Vagina (tissue), 2 donors: ENCODE measurements at regions not wholly inside any gene's neighbourhood (a gene's known extent, or its start where the extent isn't known, plus 50 kb on each side); places are given as distances from the start of the nearest gene placed in this dataset.

Experiments used
- POLR2AphosphoS5 ChIP-seq, 2 donors: sonication (generic); formaldehyde crosslinking; IDR thresholded peaks; one replicate each; pipeline ENCODE4 v1.9.0; 2017; ENCODE audit warnings: antibody characterized with exemption in 2 of 2, mild to moderate bottlenecking in 2 of 2, low read depth in 1 of 2; ENCODE audit not compliant: insufficient read depth in 1 of 2
- TF ChIP-seq, protein P1 (sequence below), 3 experiments: fragments of 450-650 bp in 2 of 3; fragments of 200-600 bp in 1 of 3; sonication (generic) in 1 of 3; IDR thresholded peaks; one replicate each; pipeline ENCODE4 v1.5.1; 2017 to 2019; ENCODE audit warnings: antibody characterized with exemption in 3 of 3, mild to moderate bottlenecking in 2 of 3, moderate library complexity in 2 of 3

DNA sequence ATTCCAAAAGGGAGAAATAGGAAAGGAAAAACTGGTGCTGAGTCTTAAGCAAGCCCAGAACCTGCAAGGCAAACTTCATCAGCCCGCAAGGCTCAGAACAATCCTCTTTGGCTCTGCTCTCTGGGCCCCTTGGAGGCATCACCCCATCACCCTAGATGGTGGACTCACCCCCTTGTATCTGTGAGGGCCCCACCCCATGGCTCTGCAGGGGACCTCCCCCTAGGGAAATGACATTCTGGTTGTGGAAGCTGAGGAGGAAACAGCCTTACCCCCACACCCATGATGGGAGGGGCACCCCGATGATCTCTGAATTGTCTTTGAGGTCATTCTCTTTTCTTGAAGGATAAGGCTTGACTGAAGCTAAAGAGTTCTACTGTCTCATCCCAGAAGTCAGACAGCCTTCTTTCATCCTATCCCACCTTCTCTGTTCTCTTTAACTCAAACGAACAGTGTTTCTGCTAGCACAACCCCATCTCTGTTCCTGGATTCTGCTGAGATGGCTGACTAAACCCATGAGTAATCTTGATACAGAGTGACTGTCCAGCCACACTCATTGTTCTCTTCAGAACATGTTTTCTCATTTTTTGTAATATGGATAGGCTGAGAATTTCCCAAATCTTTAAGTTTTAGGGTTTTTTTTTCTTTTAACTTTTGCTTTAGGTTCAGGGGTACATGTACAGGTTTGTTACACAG lies 492.1 kb upstream of the MYT1L start:
- no peak for TF ChIP-seq POLR2AphosphoS5 (IDR thresholded peaks at IDR 0.05; ENCODE audit: insufficient read depth in 1 of 2, low read depth in 1 of 2)
- TF ChIP-seq, protein P1, sequence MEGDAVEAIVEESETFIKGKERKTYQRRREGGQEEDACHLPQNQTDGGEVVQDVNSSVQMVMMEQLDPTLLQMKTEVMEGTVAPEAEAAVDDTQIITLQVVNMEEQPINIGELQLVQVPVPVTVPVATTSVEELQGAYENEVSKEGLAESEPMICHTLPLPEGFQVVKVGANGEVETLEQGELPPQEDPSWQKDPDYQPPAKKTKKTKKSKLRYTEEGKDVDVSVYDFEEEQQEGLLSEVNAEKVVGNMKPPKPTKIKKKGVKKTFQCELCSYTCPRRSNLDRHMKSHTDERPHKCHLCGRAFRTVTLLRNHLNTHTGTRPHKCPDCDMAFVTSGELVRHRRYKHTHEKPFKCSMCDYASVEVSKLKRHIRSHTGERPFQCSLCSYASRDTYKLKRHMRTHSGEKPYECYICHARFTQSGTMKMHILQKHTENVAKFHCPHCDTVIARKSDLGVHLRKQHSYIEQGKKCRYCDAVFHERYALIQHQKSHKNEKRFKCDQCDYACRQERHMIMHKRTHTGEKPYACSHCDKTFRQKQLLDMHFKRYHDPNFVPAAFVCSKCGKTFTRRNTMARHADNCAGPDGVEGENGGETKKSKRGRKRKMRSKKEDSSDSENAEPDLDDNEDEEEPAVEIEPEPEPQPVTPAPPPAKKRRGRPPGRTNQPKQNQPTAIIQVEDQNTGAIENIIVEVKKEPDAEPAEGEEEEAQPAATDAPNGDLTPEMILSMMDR (IDR thresholded peaks at IDR 0.05) = no peak
